Mesendoderm (in vitro differentiated cells): ENCODE measurements at regions not wholly inside any gene's neighbourhood (a gene's known extent, or its start where the extent isn't known, plus 50 kb on each side); places are given as distances from the start of the nearest gene placed in this dataset.

ENCODE experiments used
- DNase-seq: peaks from one replicate; pipeline ENCODE4 v3.0.0; 2013
- H2AK5ac ChIP-seq: 2 replicates; pipeline ENCODE4 v1.6.1; 2013; ENCODE audit warnings: low read length, inconsistent platforms
- H2BK120ac ChIP-seq: 2 replicates; pipeline ENCODE4 v1.6.1; 2013; ENCODE audit warnings: low read depth, mild to moderate bottlenecking, low read length, moderate library complexity, mixed read lengths
- H2BK15ac ChIP-seq: replicated peaks from 2 replicates; pipeline ENCODE4 v1.6.1; 2013; ENCODE audit warnings: low read depth, mild to moderate bottlenecking, moderate library complexity
- H2BK5ac ChIP-seq: 2 replicates; pipeline ENCODE4 v1.6.1; 2013; ENCODE audit warnings: low read length, inconsistent platforms
- H3K18ac ChIP-seq: 2 replicates; pipeline ENCODE4 v1.6.1; 2013; ENCODE audit warnings: mild to moderate bottlenecking, low read length, mixed read lengths
- H3K23ac ChIP-seq: one replicate; pipeline ENCODE4 v1.6.1; 2013; ENCODE audit warnings: low read length
- H3K27ac ChIP-seq: 2 replicates; pipeline ENCODE4 v1.5.1; 2013; ENCODE audit warnings: low read depth, mild to moderate bottlenecking, inconsistent platforms, low read length, moderate library complexity
- H3K27me3 ChIP-seq: 2 replicates; pipeline ENCODE4 v1.6.1; 2013; ENCODE audit warnings: low read length, control low read depth, mild to moderate bottlenecking, inconsistent platforms; ENCODE audit not compliant: insufficient read depth, poor library complexity
- H3K36me3 ChIP-seq: 2 replicates; pipeline ENCODE4 v1.6.1; 2013; ENCODE audit warnings: low read length, inconsistent platforms; ENCODE audit not compliant: control insufficient read depth, insufficient read depth
- H3K4ac ChIP-seq: one replicate; pipeline ENCODE4 v1.6.1; 2013; ENCODE audit warnings: low read depth, mild to moderate bottlenecking, low read length, moderate library complexity
- H3K4me1 ChIP-seq: 2 replicates; pipeline ENCODE4 v1.6.1; 2013; ENCODE audit warnings: low read depth, low read length, inconsistent platforms; ENCODE audit not compliant: control insufficient read depth
- H3K4me2 ChIP-seq: 2 replicates; pipeline ENCODE4 v1.6.1; 2013; ENCODE audit warnings: low read length
- H3K4me3 ChIP-seq: 2 replicates; pipeline ENCODE4 v1.5.1; 2013; ENCODE audit warnings: mild to moderate bottlenecking, low read length
- H3K56ac ChIP-seq: one replicate; pipeline ENCODE4 v1.6.1; 2013; ENCODE audit warnings: low read length
- H3K79me1 ChIP-seq: 2 replicates; pipeline ENCODE4 v1.6.1; 2013; ENCODE audit warnings: low read length, inconsistent platforms
- H3K79me2 ChIP-seq: 2 replicates; pipeline ENCODE4 v1.6.1; 2013; ENCODE audit warnings: mild to moderate bottlenecking, low read length; ENCODE audit not compliant: control insufficient read depth, insufficient read depth
- H3K9ac ChIP-seq: 2 replicates; pipeline ENCODE4 v1.6.1; 2013; ENCODE audit warnings: low read length, inconsistent platforms
- H4K5ac ChIP-seq: one replicate; pipeline ENCODE4 v1.6.1; 2013; ENCODE audit warnings: low read length
- H4K8ac ChIP-seq: one replicate; pipeline ENCODE4 v1.6.1; 2013; ENCODE audit warnings: low read depth, mild to moderate bottlenecking, control low read depth, low read length, moderate library complexity
- WGBS: extraction: QIAGEN DNeasy Blood & Tissue Kit; methylation state at CpG from one replicate; pipeline ENCODE4 v1.1.7; 2013; ENCODE audit warnings: low lambda C conversion rate, missing lambda C conversion rate; ENCODE audit not compliant: insufficient coverage; ENCODE audit errors: extremely low coverage; 5-methylcytosine and 5-hydroxymethylcytosine counted together

DNA sequence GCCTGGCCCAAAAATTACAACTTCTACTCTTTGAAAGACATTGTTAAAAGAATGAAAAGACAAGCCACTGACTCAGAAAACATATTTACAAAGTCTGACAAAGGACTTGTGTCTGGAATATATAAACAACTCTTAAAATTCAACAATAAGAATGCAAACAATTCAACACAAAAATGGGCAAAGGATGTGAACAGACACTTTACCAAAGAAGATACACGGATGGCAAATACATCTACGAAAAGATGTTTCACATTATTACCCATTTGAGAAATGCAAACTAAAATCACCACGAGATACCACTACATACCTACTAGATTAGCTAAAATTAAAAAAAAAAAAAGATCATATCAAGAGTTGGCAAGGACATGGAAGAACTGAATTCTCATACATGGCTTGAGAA, 80.8 kb upstream of the METRNL start:
- Histone ChIP-seq H3K4me2 (no peak overlapping the region), H3K79me1 (no peaks in the 10 kb centered on the region), H2AK5ac (no peak overlapping the region), H2BK15ac (no peak overlapping the region), H3K36me3 (no peaks in the 10 kb centered on the region), H3K9ac (no peak overlapping the region), H3K79me2 (no peaks in the 10 kb centered on the region), H3K27ac (no peak overlapping the region), H3K4me1 (no peaks in the 10 kb centered on the region), H2BK5ac (no peak overlapping the region), H3K4me3 (no peak overlapping the region), H2BK120ac (no peak overlapping the region), H3K27me3 (no peaks in the 10 kb centered on the region), H3K23ac (no peak overlapping the region), H3K18ac (no peak overlapping the region), H4K8ac (no peak overlapping the region), H4K5ac (no peak overlapping the region), H3K56ac (no peak overlapping the region), H3K4ac (no peak overlapping the region)
- no CpG with 5 or more reads among the region's 3 CpGs for WGBS
- no peak for DNase-seq

DNA sequence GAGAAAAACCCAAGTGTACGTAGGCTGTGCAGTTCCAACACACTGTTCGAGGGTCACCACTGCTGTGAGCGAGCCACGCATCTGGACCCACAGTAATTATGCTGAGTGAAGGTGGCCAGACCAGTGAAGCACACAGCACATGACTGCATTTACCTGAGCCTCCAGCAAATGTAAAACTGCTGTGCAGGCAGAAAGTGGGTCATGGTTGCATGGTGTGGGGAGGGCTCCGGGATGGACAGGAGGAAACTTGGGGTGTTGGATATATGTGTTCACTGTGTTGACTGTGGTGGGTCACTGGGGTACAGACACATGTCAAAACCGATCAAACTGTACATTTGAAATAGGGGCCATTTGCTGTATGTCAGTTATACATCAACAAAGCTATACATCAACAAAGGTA, 78.7 kb upstream of the METRNL start:
- no CpG with 5 or more reads among the region's 6 CpGs for WGBS
- no peaks in the 10 kb centered on the region for H3K79me1 ChIP-seq
- no peak overlapping the region for H3K56ac ChIP-seq
- no peak overlapping the region for H3K18ac ChIP-seq
- no peak overlapping the region for H3K9ac ChIP-seq
- no peaks in the 10 kb centered on the region for H3K79me2 ChIP-seq
- no peak overlapping the region for H2BK5ac ChIP-seq
- H3K4me2 ChIP-seq = no peak overlapping the region
- no peaks in the 10 kb centered on the region for H3K36me3 ChIP-seq
- H2BK15ac ChIP-seq = no peak overlapping the region
- H3K4me1 ChIP-seq = no peaks in the 10 kb centered on the region
- no peak overlapping the region for H3K27ac ChIP-seq
- no peaks in the 10 kb centered on the region for H3K27me3 ChIP-seq
- no peak overlapping the region for H4K8ac ChIP-seq
- no peak overlapping the region for H2AK5ac ChIP-seq
- H3K4me3 ChIP-seq = no peak overlapping the region
- no peak overlapping the region for H2BK120ac ChIP-seq
- H3K4ac ChIP-seq = no peak overlapping the region
- no peak overlapping the region for H3K23ac ChIP-seq
- H4K5ac ChIP-seq = no peak overlapping the region
- no peak for DNase-seq

DNA sequence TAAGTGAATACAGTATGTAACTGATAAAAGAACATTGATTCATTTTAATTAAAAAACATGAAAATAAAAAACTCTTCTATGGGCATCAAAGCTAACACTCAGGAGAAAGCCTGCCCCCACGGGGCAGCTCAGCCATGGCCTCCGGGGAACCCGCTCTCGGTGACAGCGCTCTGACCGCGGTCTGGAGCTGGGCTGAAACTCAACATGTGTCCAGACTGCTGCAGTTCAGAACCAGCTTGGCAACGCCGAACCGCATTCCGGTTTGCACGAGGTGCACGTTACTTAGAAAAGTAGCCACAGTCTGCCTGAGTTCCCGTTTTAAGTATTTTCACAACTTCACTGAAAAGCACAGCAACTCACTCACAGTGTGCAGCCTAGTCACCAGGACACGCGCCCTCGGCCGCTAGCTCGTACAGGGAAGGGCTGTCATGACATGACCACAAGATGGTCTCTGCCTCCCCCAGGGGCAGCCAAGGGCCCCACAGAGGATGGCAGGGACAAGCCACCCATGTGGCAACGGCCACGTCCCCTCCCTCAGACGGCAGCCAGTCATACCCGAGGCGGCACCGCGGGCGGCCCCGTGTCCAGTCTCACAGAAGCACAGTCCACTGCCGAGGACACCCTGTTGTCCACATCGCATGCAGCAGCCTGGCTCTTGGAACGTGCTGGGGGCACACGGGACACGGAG, 77.1 kb upstream of the METRNL start:
- H3K36me3 ChIP-seq = no peaks in the 10 kb centered on the region
- H2BK15ac ChIP-seq = no peak overlapping the region
- DNase-seq = no peak
- no peak overlapping the region for H3K56ac ChIP-seq
- no peak overlapping the region for H3K27ac ChIP-seq
- H3K9ac ChIP-seq = no peak overlapping the region
- H3K27me3 ChIP-seq = no peaks in the 10 kb centered on the region
- H4K8ac ChIP-seq = no peak overlapping the region
- no peak overlapping the region for H4K5ac ChIP-seq
- no peak overlapping the region for H3K23ac ChIP-seq
- H3K4me1 ChIP-seq = no peaks in the 10 kb centered on the region
- no peak overlapping the region for H2AK5ac ChIP-seq
- H3K79me1 ChIP-seq = no peaks in the 10 kb centered on the region
- H3K4me3 ChIP-seq = no peak overlapping the region
- no peak overlapping the region for H2BK120ac ChIP-seq
- H3K4me2 ChIP-seq = no peak overlapping the region
- no peak overlapping the region for H3K18ac ChIP-seq
- no peak overlapping the region for H3K4ac ChIP-seq
- no peak overlapping the region for H2BK5ac ChIP-seq
- H3K79me2 ChIP-seq = no peaks in the 10 kb centered on the region
- no CpG with 5 or more reads among the region's 33 CpGs for WGBS

- no peak overlapping the region for H3K23ac ChIP-seq
- H2BK15ac ChIP-seq = no peak overlapping the region
- no peak overlapping the region for H2BK120ac ChIP-seq
- H3K4me1 ChIP-seq = no peaks in the 10 kb centered on the region
- H4K8ac ChIP-seq = no peak overlapping the region
- no peak overlapping the region for H3K27ac ChIP-seq
- H3K9ac ChIP-seq = no peak overlapping the region
- H3K4me2 ChIP-seq = no peak overlapping the region
- WGBS = no CpG with 5 or more reads among the region's 29 CpGs
- no peaks in the 10 kb centered on the region for H3K27me3 ChIP-seq
- DNase-seq = no peak
- no peak overlapping the region for H2BK5ac ChIP-seq
- H3K36me3 ChIP-seq = no peaks in the 10 kb centered on the region
- no peak overlapping the region for H4K5ac ChIP-seq
- H3K4me3 ChIP-seq = no peak overlapping the region
- H3K4ac ChIP-seq = no peak overlapping the region
- H3K18ac ChIP-seq = no peak overlapping the region
- H3K56ac ChIP-seq = no peak overlapping the region
- no peaks in the 10 kb centered on the region for H3K79me1 ChIP-seq
- no peaks in the 10 kb centered on the region for H3K79me2 ChIP-seq
- H2AK5ac ChIP-seq = no peak overlapping the region
These were observed 74.5 kb upstream of the METRNL start for GRCh38 chr17:83004791-83005380.

GRCh38 chr17:83005639-83006038, 73.8 kb upstream of the METRNL start:
- Histone ChIP-seq H4K5ac (no peak overlapping the region), H3K9ac (no peak overlapping the region), H3K4me3 (no peak overlapping the region), H3K23ac (no peak overlapping the region), H3K79me1 (no peaks in the 10 kb centered on the region), H2BK5ac (no peak overlapping the region), H2BK120ac (no peak overlapping the region), H3K36me3 (no peaks in the 10 kb centered on the region), H3K18ac (no peak overlapping the region), H3K4me1 (no peaks in the 10 kb centered on the region), H3K4me2 (no peak overlapping the region), H2AK5ac (no peak overlapping the region), H3K27me3 (no peaks in the 10 kb centered on the region), H2BK15ac (no peak overlapping the region), H3K56ac (no peak overlapping the region), H3K27ac (no peak overlapping the region), H3K79me2 (no peaks in the 10 kb centered on the region), H4K8ac (no peak overlapping the region), H3K4ac (no peak overlapping the region)
- DNase-seq = no peak
- WGBS = no CpG with 5 or more reads among the region's 11 CpGs
